ENCODE measurements at regions not wholly inside any gene's neighbourhood (a gene's known extent, or its start where the extent isn't known, plus 50 kb on each side); places are given as distances from the start of the nearest gene placed in this dataset.

DNA sequence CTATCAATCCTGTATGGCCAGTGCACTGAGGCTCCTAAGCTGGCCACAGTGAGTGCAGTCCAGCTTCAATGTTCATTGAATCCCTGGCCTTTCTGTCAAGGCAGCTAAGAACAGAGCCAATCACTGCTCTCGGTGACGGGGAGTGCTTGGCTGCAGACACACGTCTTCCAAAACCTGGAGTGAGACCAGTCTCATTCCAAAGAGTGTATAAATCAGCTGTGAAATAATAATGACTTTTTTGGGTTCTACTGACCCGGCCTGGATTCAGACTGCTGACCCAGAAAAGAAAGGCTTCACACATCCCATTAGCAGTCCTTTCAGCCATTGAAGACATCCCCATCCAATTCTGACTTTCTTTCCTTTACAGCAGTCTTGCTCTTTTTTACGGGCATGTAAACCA lies 665.5 kb downstream of the GBE1 start:
- in situ Hi-C loops (cut with MboI; ENCODE audit: low pct_ligation_motif_present in 1 of 4, low pct_unique_long_range_greater_than_20kb in 1 of 4, low sequenced_read_pairs in 3 of 4) (no loop called here), intact Hi-C loops (cut with DNase I; ENCODE audit: low total_unique reads) (no loop called here)
- TF ChIP-seq POLR2AphosphoS5 (IDR thresholded peaks at IDR 0.05) (no peak), CTCF (IDR thresholded peaks at IDR 0.05) (no peak), EP300 (IDR thresholded peaks at IDR 0.05; ENCODE audit: low read depth) (no peak), POLR2A (IDR thresholded peaks at IDR 0.05) (no peak)
- Histone ChIP-seq H3K36me3 (no peaks in the 10 kb centered on the region), H3K9me3 (no peaks in the 10 kb centered on the region), H3K4me3 (no peak overlapping the region), H3K4me1 (peaks cover 0 to 3% (median 0%) of the 10 kb centered on the region in 4 donors), H3K27me3 (no peaks in the 10 kb centered on the region), H3K27ac (no peak overlapping the region)
- WGBS, 2 donors (ENCODE audit: low coverage in 1 of 2) = 67 to 76% methylated on average over 3 to 5 of the region's 5 CpGs
- no peak for DNase-seq

DNA sequence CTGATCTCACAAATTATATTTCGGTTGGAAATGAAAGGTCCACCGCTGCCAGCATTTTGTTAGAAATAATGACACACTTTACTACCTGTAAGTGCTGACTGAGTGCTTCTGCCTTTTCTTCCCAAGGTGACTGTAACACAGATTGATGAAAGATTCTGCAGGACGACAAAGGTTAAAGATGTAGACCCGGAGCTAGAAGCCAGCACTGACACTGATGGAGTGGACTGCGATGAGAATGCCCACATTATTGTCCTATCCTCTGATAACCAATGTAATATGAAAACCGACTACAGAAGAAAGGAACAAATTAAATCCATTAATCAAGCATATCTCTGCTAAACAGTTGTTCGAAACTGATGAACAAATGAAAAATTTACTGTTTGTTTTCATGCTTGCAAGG lies 666.5 kb downstream of the GBE1 start:
- in situ Hi-C loops (cut with MboI; ENCODE audit: low pct_ligation_motif_present in 1 of 4, low pct_unique_long_range_greater_than_20kb in 1 of 4, low sequenced_read_pairs in 3 of 4) (no loop called here), intact Hi-C loops (cut with DNase I; ENCODE audit: low total_unique reads) (no loop called here)
- H3K9me3 ChIP-seq = no peaks in the 10 kb centered on the region
- no peaks in the 10 kb centered on the region for H3K36me3 ChIP-seq
- no peak overlapping the region for H3K4me3 ChIP-seq
- H3K27ac ChIP-seq = no peak overlapping the region
- no peaks in the 10 kb centered on the region for H3K27me3 ChIP-seq
- peaks cover 0 to 3% (median 0%) of the 10 kb centered on the region in 4 donors for H3K4me1 ChIP-seq
- TF ChIP-seq POLR2A (IDR thresholded peaks at IDR 0.05) = no peak
- TF ChIP-seq EP300 (IDR thresholded peaks at IDR 0.05; ENCODE audit: low read depth) = no peak
- TF ChIP-seq POLR2AphosphoS5 (IDR thresholded peaks at IDR 0.05) = no peak
- TF ChIP-seq CTCF (IDR thresholded peaks at IDR 0.05) = no peak
- no peak for DNase-seq
- WGBS, 2 donors (ENCODE audit: low coverage in 1 of 2) = 85 to 87% methylated on average over 7 of the region's 7 CpGs

DNA sequence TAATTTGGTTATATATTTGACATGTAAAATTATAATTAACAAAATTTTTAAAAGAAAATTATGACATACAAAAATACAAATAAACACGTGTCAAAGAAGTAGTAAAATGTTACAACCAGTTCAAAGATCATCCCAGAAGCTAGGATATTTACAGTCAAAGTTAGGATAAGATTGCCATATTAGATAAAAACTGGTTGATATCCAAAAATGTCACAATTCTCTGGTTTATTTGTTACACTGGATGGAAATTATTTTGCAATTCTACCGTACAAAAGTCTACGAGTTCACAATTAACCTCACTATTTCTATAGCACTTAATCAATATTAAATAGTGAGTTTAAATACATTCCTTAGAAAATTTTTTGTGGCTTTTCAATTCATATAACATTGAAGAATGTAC lies 673.8 kb downstream of the GBE1 start:
- Histone ChIP-seq H3K4me3 (no peak overlapping the region), H3K4me1 (no peaks in the 10 kb centered on the region), H3K9me3 (no peaks in the 10 kb centered on the region), H3K27ac (no peak overlapping the region), H3K27me3 (no peaks in the 10 kb centered on the region), H3K36me3 (no peaks in the 10 kb centered on the region)
- in situ Hi-C loops (cut with MboI; ENCODE audit: low pct_ligation_motif_present in 1 of 4, low pct_unique_long_range_greater_than_20kb in 1 of 4, low sequenced_read_pairs in 3 of 4) = no loop called here
- intact Hi-C loops (cut with DNase I; ENCODE audit: low total_unique reads) = no loop called here
- WGBS, 2 donors (ENCODE audit: low coverage in 1 of 2) = 61 to 77% methylated on average over 3 of the region's 3 CpGs
- TF ChIP-seq POLR2AphosphoS5 (IDR thresholded peaks at IDR 0.05) (no peak), EP300 (IDR thresholded peaks at IDR 0.05; ENCODE audit: low read depth) (no peak), POLR2A (IDR thresholded peaks at IDR 0.05) (no peak), CTCF (IDR thresholded peaks at IDR 0.05) (no peak)
- no peak for DNase-seq

GRCh38 chr3:81086348-81086747 lies 675.1 kb downstream of the GBE1 start:
- intact Hi-C loops (cut with DNase I; ENCODE audit: low total_unique reads) (no loop called here), in situ Hi-C loops (cut with MboI; ENCODE audit: low pct_ligation_motif_present in 1 of 4, low pct_unique_long_range_greater_than_20kb in 1 of 4, low sequenced_read_pairs in 3 of 4) (no loop called here)
- no peak for DNase-seq

More at GRCh38 chr3:81086348-81086747, 675.1 kb downstream of the GBE1 start:
- no peaks in the 10 kb centered on the region for H3K9me3 ChIP-seq
- no peaks in the 10 kb centered on the region for H3K4me1 ChIP-seq
- H3K36me3 ChIP-seq = no peaks in the 10 kb centered on the region
- no peak overlapping the region for H3K27ac ChIP-seq
- TF ChIP-seq CTCF (IDR thresholded peaks at IDR 0.05) (no peak), POLR2A (IDR thresholded peaks at IDR 0.05) (no peak), EP300 (IDR thresholded peaks at IDR 0.05; ENCODE audit: low read depth) (no peak), POLR2AphosphoS5 (IDR thresholded peaks at IDR 0.05) (no peak)
- H3K27me3 ChIP-seq = no peaks in the 10 kb centered on the region
- no peak overlapping the region for H3K4me3 ChIP-seq
- WGBS, 2 donors (ENCODE audit: low coverage in 1 of 2) = 73 to 100% methylated on average over 2 of the region's 2 CpGs
